CD14-positive monocyte (primary cell): ENCODE measurements at regions not wholly inside any gene's neighbourhood (a gene's known extent, or its start where the extent isn't known, plus 50 kb on each side); places are given as distances from the start of the nearest gene placed in this dataset.

Experiments
- DNase-seq, 3 donors: peaks; one replicate each; pipeline ENCODE4 v3.0.0-alpha.2; 2011 to 2022
- H2AFZ ChIP-seq: 2 replicates; pipeline ENCODE4 v1.6.0; 2012; ENCODE audit warnings: mild to moderate bottlenecking, low read depth, low read length, inconsistent platforms; ENCODE audit not compliant: insufficient read depth, poor library complexity, severe bottlenecking
- H3K27ac ChIP-seq, 2 donors: 1 replicate in 1 of 2; 2 replicates in 1 of 2; pipeline ENCODE4 v1.5.1; 2012 to 2013; ENCODE audit warnings: low read length in 2 of 2, control low read depth in 1 of 2, inconsistent platforms in 1 of 2, low read depth in 1 of 2, mild to moderate bottlenecking in 1 of 2
- H3K27me3 ChIP-seq, 2 donors: one replicate each; pipeline versions ENCODE4 v1.6.0 to v1.6.1; 2011 to 2013; ENCODE audit warnings: low read length in 2 of 2; ENCODE audit not compliant: control insufficient read depth in 2 of 2, insufficient read depth in 2 of 2
- H3K36me3 ChIP-seq, 2 donors: replicated peaks in 1 of 2; 1 replicate in 1 of 2; 2 replicates in 1 of 2; pipeline versions ENCODE4 v1.5.1 to v1.6.1; 2012 to 2013; ENCODE audit warnings: low read length in 2 of 2, control low read depth in 1 of 2, inconsistent platforms in 1 of 2, mild to moderate bottlenecking in 1 of 2; ENCODE audit not compliant: insufficient read depth in 2 of 2, control insufficient read depth in 1 of 2
- H3K4me1 ChIP-seq, 2 donors: 1 replicate in 1 of 2; 2 replicates in 1 of 2; pipeline versions ENCODE4 v1.5.1 to v1.6.1; 2012 to 2013; ENCODE audit warnings: low read length in 2 of 2, control low read depth in 1 of 2, inconsistent platforms in 1 of 2, mild to moderate bottlenecking in 1 of 2, moderate library complexity in 1 of 2; ENCODE audit not compliant: insufficient read depth in 2 of 2, control insufficient read depth in 1 of 2
- H3K4me2 ChIP-seq: replicated peaks from 2 replicates; pipeline ENCODE3; 2012; ENCODE audit warnings: low read length, moderate library complexity, mild to moderate bottlenecking; ENCODE audit not compliant: poor library complexity, severe bottlenecking; ENCODE audit errors: extremely low read depth
- H3K4me3 ChIP-seq, 3 experiments: fragments of 200-600 bp in 1 of 3; sonication (generic) in 1 of 3; replicated peaks in 1 of 3; 1 replicate in 2 of 3; 2 replicates in 1 of 3; pipeline ENCODE4 v1.5.1; 2011 to 2013; ENCODE audit warnings: low read length in 3 of 3, mild to moderate bottlenecking in 3 of 3, control low read depth in 2 of 3, low read depth in 2 of 3, inconsistent platforms in 1 of 3, moderate library complexity in 1 of 3
- H3K79me2 ChIP-seq: 2 replicates; pipeline ENCODE4 v1.6.0; 2012; ENCODE audit warnings: mild to moderate bottlenecking, control low read depth, inconsistent platforms, low read length, moderate library complexity; ENCODE audit not compliant: insufficient read depth
- H3K9ac ChIP-seq: 2 replicates; pipeline ENCODE4 v1.6.0; 2017; ENCODE audit warnings: low read length, mild to moderate bottlenecking; ENCODE audit not compliant: insufficient read depth, poor library complexity, severe bottlenecking
- H3K9me3 ChIP-seq, 2 donors: replicated peaks in 1 of 2; 1 replicate in 1 of 2; 2 replicates in 1 of 2; pipeline versions ENCODE4 v1.5.1 to v1.6.1; 2012 to 2013; ENCODE audit warnings: low read length in 2 of 2, control low read depth in 1 of 2; ENCODE audit not compliant: control insufficient read depth in 1 of 2, insufficient read depth in 1 of 2
- H4K20me1 ChIP-seq: 2 replicates; pipeline ENCODE4 v1.6.0; 2012; ENCODE audit warnings: mild to moderate bottlenecking, low read length, control low read depth, moderate library complexity; ENCODE audit not compliant: insufficient read depth
- H3K27ac Mint-ChIP-seq, 7 donors: one replicate each; pipeline ENCODE4 v1.8.0; 2020; ENCODE audit warnings: mild to moderate bottlenecking in 7 of 7, mixed read lengths in 7 of 7, moderate library complexity in 6 of 7, inconsistent platforms in 2 of 7
- H3K27me3 Mint-ChIP-seq, 3 donors: one replicate each; pipeline ENCODE4 v1.8.0; 2021 to 2022; ENCODE audit warnings: low read depth in 3 of 3, mild to moderate bottlenecking in 3 of 3, mixed read lengths in 3 of 3, moderate library complexity in 3 of 3, inconsistent platforms in 1 of 3
- H3K36me3 Mint-ChIP-seq, 2 donors: one replicate each; pipeline ENCODE4 v1.8.0; 2020; ENCODE audit warnings: mixed read lengths in 2 of 2, inconsistent platforms in 1 of 2, mild to moderate bottlenecking in 1 of 2
- H3K4me1 Mint-ChIP-seq: one replicate; pipeline ENCODE4 v1.8.0; 2020; ENCODE audit warnings: mild to moderate bottlenecking, mixed read lengths
- H3K4me3 Mint-ChIP-seq, 2 donors: one replicate each; pipeline ENCODE4 v1.8.0; 2020; ENCODE audit warnings: mild to moderate bottlenecking in 2 of 2, mixed read lengths in 2 of 2, moderate library complexity in 1 of 2
- H3K9me3 Mint-ChIP-seq, 7 donors: one replicate each; pipeline ENCODE4 v1.8.0; 2020 to 2022; ENCODE audit warnings: mixed read lengths in 7 of 7, mild to moderate bottlenecking in 6 of 7, moderate library complexity in 6 of 7, inconsistent platforms in 2 of 7
- WGBS: methylation state at CpG from one replicate; pipeline ENCODE4 v1.1.5; 2013; ENCODE audit warnings: missing lambda C conversion rate; ENCODE audit not compliant: insufficient coverage; 5-methylcytosine and 5-hydroxymethylcytosine counted together
- intact Hi-C, 2 donors: fragments of 100-400 bp; cut with micrococcal nuclease; formaldehyde crosslinking; loops; one replicate each; pipeline versions ENCODE4 v1.15.0 to v1.15.1; 2023
- TF ChIP-seq, protein P1 (sequence below): fragments of 200-600 bp; IDR thresholded peaks from one replicate; pipeline ENCODE4 v1.8.0; 2022; ENCODE audit warnings: antibody characterized with exemption, mild to moderate bottlenecking

DNA sequence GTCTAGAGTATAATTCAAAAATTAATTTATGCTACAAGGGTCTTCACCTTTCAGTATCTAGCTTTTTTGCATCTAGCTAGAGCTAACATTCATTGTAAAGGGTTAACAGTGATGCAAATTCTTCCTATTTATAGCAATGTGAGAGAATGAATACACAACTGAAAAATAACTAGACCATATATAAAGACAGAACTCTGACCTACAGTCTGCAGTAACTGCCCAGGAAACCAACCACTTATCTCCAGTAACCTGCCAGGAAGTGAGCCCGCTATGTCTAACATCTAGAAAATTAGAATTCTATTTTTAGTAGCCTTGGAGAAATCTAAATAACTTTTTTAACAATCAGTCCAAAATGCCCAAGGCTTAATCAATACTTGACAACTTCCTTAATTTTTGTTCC is 1021.9 kb downstream of the LRFN5 start:
- no CpG with 5 or more reads among the region's 1 CpG for WGBS
- no peaks in the 10 kb centered on the region for H3K4me1 ChIP-seq
- no peak overlapping the region for H3K4me3 ChIP-seq
- intact Hi-C loops = no loop called here
- H3K4me1 Mint-ChIP-seq = no peaks in the 10 kb centered on the region
- H3K4me2 ChIP-seq = no peak overlapping the region
- no peaks in the 10 kb centered on the region for H3K9me3 ChIP-seq
- H3K36me3 ChIP-seq = no peaks in the 10 kb centered on the region
- no peaks in the 10 kb centered on the region for H3K27me3 ChIP-seq
- H3K79me2 ChIP-seq = no peaks in the 10 kb centered on the region
- DNase-seq = no peak
- no peak overlapping the region for H3K27ac Mint-ChIP-seq
- H3K36me3 Mint-ChIP-seq = no peaks in the 10 kb centered on the region
- no peak overlapping the region for H3K9ac ChIP-seq
- TF ChIP-seq, protein P1, sequence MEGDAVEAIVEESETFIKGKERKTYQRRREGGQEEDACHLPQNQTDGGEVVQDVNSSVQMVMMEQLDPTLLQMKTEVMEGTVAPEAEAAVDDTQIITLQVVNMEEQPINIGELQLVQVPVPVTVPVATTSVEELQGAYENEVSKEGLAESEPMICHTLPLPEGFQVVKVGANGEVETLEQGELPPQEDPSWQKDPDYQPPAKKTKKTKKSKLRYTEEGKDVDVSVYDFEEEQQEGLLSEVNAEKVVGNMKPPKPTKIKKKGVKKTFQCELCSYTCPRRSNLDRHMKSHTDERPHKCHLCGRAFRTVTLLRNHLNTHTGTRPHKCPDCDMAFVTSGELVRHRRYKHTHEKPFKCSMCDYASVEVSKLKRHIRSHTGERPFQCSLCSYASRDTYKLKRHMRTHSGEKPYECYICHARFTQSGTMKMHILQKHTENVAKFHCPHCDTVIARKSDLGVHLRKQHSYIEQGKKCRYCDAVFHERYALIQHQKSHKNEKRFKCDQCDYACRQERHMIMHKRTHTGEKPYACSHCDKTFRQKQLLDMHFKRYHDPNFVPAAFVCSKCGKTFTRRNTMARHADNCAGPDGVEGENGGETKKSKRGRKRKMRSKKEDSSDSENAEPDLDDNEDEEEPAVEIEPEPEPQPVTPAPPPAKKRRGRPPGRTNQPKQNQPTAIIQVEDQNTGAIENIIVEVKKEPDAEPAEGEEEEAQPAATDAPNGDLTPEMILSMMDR = no peak
- no peak overlapping the region for H3K4me3 Mint-ChIP-seq
- no peaks in the 10 kb centered on the region for H3K27me3 Mint-ChIP-seq
- H2AFZ ChIP-seq = no peak overlapping the region
- no peaks in the 10 kb centered on the region for H4K20me1 ChIP-seq
- H3K9me3 Mint-ChIP-seq = peaks cover 0 to 3% (median 2%) of the 10 kb centered on the region in 7 donors
- no peak overlapping the region for H3K27ac ChIP-seq

DNA sequence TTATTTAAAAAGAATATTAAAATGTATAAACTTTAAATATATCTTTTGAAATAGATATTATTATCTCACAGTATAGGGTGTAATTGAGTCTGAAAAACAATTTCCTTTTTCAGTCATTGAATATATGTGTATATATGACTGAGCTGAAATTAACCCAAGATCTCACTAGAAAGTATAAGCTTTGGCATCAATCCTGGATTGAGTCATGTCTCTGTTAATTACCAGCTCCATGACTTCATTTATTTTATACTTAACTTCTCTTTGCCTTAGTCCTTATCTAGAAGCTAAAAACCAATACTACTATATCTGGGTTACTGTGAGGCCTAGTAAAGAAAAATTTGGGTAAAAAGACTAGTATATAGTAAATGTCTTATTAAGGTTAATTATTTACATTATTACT is 1020.3 kb downstream of the LRFN5 start:
- H3K27me3 Mint-ChIP-seq = no peaks in the 10 kb centered on the region
- H3K4me2 ChIP-seq = no peak overlapping the region
- H3K27me3 ChIP-seq = no peaks in the 10 kb centered on the region
- no peak overlapping the region for H3K9ac ChIP-seq
- H3K4me3 Mint-ChIP-seq = no peak overlapping the region
- H3K36me3 ChIP-seq = no peaks in the 10 kb centered on the region
- no peak overlapping the region for H3K27ac ChIP-seq
- H2AFZ ChIP-seq = no peak overlapping the region
- intact Hi-C loops = no loop called here
- H3K4me1 ChIP-seq = no peaks in the 10 kb centered on the region
- no peak overlapping the region for H3K27ac Mint-ChIP-seq
- H3K36me3 Mint-ChIP-seq = no peaks in the 10 kb centered on the region
- H3K9me3 ChIP-seq = no peaks in the 10 kb centered on the region
- no peaks in the 10 kb centered on the region for H3K4me1 Mint-ChIP-seq
- DNase-seq = no peak
- peaks cover 0 to 2% (median 2%) of the 10 kb centered on the region in 7 donors for H3K9me3 Mint-ChIP-seq
- no peaks in the 10 kb centered on the region for H4K20me1 ChIP-seq
- H3K79me2 ChIP-seq = no peaks in the 10 kb centered on the region
- TF ChIP-seq, protein P1 = no peak
- H3K4me3 ChIP-seq = no peak overlapping the region
